Spinal cord (tissue), 9 donors: ENCODE measurements at regions not wholly inside any gene's neighbourhood (a gene's known extent, or its start where the extent isn't known, plus 50 kb on each side); places are given as distances from the start of the nearest gene placed in this dataset.
"Not testable (repeated sequence)": the region's sequence is repeated elsewhere in the genome, so short reads cannot be mapped to it uniquely, and the experiment has no call there.

Experiments
- DNase-seq, 6 donors: peaks; one replicate each; pipeline versions ENCODE4 v3.0.0 to v3.0.0-alpha.2; 2013 to 2015; ENCODE audit warnings: low spot score in 6 of 6, low read depth in 4 of 6
- H3K27ac ChIP-seq: one replicate; pipeline ENCODE4 v1.5.1; 2013; ENCODE audit warnings: low read depth, low read length, control low read depth
- H3K27me3 ChIP-seq: one replicate; pipeline ENCODE4 v1.6.1; 2013; ENCODE audit warnings: low read length; ENCODE audit not compliant: control insufficient read depth, insufficient read depth
- H3K36me3 ChIP-seq: one replicate; pipeline ENCODE4 v1.6.1; 2013; ENCODE audit warnings: low read length; ENCODE audit not compliant: control insufficient read depth, insufficient read depth
- H3K4me1 ChIP-seq: one replicate; pipeline ENCODE4 v1.6.1; 2013; ENCODE audit warnings: low read length; ENCODE audit not compliant: control insufficient read depth, insufficient read depth
- H3K4me3 ChIP-seq: one replicate; pipeline ENCODE4 v1.5.1; 2013; ENCODE audit warnings: low read depth, low read length, control low read depth
- H3K9me3 ChIP-seq: one replicate; pipeline ENCODE4 v1.6.1; 2013; ENCODE audit warnings: low read length; ENCODE audit not compliant: control insufficient read depth, insufficient read depth
- WGBS: methylation state at CpG from one replicate; pipeline ENCODE4 v1.1.5; 2013; ENCODE audit warnings: missing lambda C conversion rate; ENCODE audit not compliant: insufficient coverage; 5-methylcytosine and 5-hydroxymethylcytosine counted together
- donor health status: healthy.

DNA sequence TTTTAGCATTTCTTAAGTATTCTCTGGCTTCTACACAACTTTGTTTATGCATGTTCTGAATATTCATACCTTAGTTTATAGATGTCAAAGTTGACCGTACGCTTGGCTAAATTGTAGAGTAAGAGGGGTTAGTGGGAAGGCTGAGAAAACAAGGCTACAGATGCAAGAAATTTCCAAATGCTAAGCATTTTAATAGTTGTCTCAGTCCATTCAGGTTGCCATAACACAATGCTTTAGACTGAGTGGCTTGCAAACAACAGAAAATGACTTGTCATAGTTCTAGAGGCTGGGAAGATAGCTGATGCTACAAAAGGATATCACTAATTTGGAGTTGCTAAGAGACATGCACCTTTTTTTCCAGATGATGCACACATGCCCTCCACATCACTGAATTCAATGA is 53.0 kb upstream of the C1QTNF3 start:
- not testable (repeated sequence) for H3K9me3 ChIP-seq

GRCh38 chr5:34099891-34100290 is 56.9 kb upstream of the C1QTNF3 start:
- not testable (repeated sequence) for H3K27me3 ChIP-seq, H3K9me3 ChIP-seq, H3K4me1 ChIP-seq, DNase-seq, H3K36me3 ChIP-seq, H3K4me3 ChIP-seq, H3K27ac ChIP-seq
- WGBS = no CpG with 5 or more reads among the region's 3 CpGs

More for the DNA sequence above, 53.0 kb upstream of the C1QTNF3 start:
- H3K27me3 ChIP-seq, H3K36me3 ChIP-seq, H3K4me1 ChIP-seq, DNase-seq, H3K4me3 ChIP-seq, H3K27ac ChIP-seq: not testable (repeated sequence)
- WGBS = no CpG with 5 or more reads among the region's 2 CpGs

GRCh38 chr5:34101567-34101966 is 58.6 kb upstream of the C1QTNF3 start:
- H3K9me3 ChIP-seq, H3K4me3 ChIP-seq, H3K4me1 ChIP-seq, H3K27me3 ChIP-seq, DNase-seq, H3K27ac ChIP-seq, H3K36me3 ChIP-seq: not testable (repeated sequence)

DNA sequence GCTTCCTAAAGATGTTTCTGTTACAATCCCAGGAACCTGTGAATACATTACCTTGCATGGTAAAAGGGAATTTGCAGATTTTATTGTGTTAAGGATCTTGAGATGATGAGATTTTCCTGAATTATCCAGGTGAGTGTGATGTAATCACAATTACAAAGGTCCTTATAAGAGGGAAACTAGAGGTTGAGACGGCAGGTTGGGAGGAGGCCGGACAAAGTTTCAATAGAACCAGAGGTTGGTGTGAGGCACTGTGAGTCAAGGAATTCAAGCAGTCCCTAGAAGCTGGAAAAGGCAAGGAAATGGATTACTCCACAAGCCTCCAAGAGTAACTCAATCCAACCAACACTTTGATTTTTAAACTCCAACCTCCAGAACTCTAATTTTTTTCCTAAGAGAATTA is 65.9 kb upstream of the C1QTNF3 start:
- H3K27ac ChIP-seq, DNase-seq, H3K9me3 ChIP-seq, H3K4me3 ChIP-seq, H3K27me3 ChIP-seq, H3K36me3 ChIP-seq, H3K4me1 ChIP-seq: not testable (repeated sequence)
- whole genome bisulfite sequencing = no CpG with 5 or more reads among the region's 2 CpGs

DNA sequence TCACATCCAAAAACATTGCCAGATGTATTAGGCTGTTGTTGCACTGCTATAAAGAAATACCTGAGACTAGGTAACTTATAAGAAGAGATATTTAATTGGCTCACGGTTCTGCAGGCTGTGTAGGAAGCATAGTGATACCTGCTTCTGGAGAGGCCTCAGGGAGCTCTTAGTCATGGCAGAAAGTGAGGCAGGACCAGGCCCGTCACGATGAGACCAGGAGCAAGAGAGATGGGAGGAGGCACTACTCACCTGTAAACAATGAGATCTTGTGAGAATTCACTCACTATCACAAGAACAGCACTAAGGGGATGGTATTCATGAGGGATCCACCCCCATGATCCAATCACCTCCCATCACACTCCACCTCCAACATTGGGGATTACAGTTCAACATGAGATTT is 81.3 kb upstream of the C1QTNF3 start:
- H3K27ac ChIP-seq, H3K27me3 ChIP-seq, H3K4me1 ChIP-seq, H3K36me3 ChIP-seq, DNase-seq, H3K4me3 ChIP-seq, H3K9me3 ChIP-seq: not testable (repeated sequence)
- no CpG with 5 or more reads among the region's 3 CpGs for WGBS

- no CpG with 5 or more reads among the region's 3 CpGs for WGBS
- H3K4me3 ChIP-seq, H3K36me3 ChIP-seq, H3K9me3 ChIP-seq, H3K27ac ChIP-seq, H3K4me1 ChIP-seq, H3K27me3 ChIP-seq, DNase-seq: not testable (repeated sequence)
These were observed 82.3 kb upstream of the C1QTNF3 start for GRCh38 chr5:34125354-34125753.

- not testable (repeated sequence) for H3K4me1 ChIP-seq, H3K9me3 ChIP-seq
- WGBS = no CpG with 5 or more reads among the region's 3 CpGs
These were observed 83.7 kb upstream of the C1QTNF3 start for GRCh38 chr5:34126741-34127140.

DNA sequence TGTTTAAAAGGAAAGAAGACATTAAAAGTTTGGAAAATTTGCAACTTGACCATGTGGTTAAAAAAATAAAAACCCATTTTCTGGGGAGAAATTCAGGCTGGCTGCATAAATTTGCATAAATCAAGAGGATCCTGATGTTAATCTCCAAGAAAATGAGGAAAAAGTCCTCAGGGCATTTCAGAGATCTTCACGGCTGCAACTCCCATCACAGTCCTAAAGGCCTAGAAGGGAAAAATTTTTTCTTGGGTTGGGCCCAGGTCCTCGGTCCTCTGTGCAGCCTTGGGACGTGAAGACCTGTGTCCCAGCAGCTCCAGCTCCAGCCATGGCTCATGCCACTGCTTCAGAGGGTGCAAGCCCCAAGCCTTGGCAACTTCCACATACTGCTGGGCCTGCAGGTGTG is 84.8 kb upstream of the C1QTNF3 start:
- H3K27me3 ChIP-seq, H3K4me3 ChIP-seq, H3K36me3 ChIP-seq, H3K4me1 ChIP-seq, H3K27ac ChIP-seq, DNase-seq, H3K9me3 ChIP-seq: not testable (repeated sequence)
- 100% methylated on average over 2 of the region's 3 CpGs for WGBS

More at GRCh38 chr5:34126741-34127140, 83.7 kb upstream of the C1QTNF3 start:
- H3K36me3 ChIP-seq, H3K4me3 ChIP-seq, DNase-seq, H3K27ac ChIP-seq, H3K27me3 ChIP-seq: not testable (repeated sequence)

DNA sequence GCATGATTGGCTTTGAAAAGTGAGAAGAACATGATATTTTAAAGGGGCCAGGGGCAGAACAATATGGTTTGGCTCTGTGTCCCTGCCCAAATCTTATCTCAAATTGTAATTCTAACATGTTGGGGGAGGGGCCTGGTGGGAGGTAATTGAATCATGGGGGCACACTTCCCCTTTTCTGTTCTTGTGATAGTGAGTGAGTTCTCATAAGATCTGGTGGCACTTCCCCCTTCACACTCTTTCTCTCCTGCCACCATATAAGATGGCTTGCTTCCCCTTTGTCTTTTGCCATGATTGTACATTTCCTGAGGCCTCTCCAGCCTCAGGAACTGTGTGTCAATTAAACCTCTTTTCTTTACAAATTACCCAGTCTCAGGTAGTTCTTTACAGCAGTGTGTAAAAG is 85.9 kb upstream of the C1QTNF3 start:
- not testable (repeated sequence) for H3K9me3 ChIP-seq, H3K4me1 ChIP-seq, H3K36me3 ChIP-seq

GRCh38 chr5:34154988-34155387 is 112.0 kb upstream of the C1QTNF3 start:
- no CpG with 5 or more reads among the region's 4 CpGs for WGBS
- H3K36me3 ChIP-seq, H3K27me3 ChIP-seq, DNase-seq, H3K27ac ChIP-seq, H3K4me3 ChIP-seq, H3K9me3 ChIP-seq, H3K4me1 ChIP-seq: not testable (repeated sequence)

More for the DNA sequence above, 85.9 kb upstream of the C1QTNF3 start:
- not testable (repeated sequence) for H3K27me3 ChIP-seq, DNase-seq, H3K27ac ChIP-seq, H3K4me3 ChIP-seq
